ENCODE measurements at regions not wholly inside any gene's neighbourhood (a gene's known extent, or its start where the extent isn't known, plus 50 kb on each side); places are given as distances from the start of the nearest gene placed in this dataset.
"Not testable (repeated sequence)": the region's sequence is repeated elsewhere in the genome, so short reads cannot be mapped to it uniquely, and the experiment has no call there.

DNA sequence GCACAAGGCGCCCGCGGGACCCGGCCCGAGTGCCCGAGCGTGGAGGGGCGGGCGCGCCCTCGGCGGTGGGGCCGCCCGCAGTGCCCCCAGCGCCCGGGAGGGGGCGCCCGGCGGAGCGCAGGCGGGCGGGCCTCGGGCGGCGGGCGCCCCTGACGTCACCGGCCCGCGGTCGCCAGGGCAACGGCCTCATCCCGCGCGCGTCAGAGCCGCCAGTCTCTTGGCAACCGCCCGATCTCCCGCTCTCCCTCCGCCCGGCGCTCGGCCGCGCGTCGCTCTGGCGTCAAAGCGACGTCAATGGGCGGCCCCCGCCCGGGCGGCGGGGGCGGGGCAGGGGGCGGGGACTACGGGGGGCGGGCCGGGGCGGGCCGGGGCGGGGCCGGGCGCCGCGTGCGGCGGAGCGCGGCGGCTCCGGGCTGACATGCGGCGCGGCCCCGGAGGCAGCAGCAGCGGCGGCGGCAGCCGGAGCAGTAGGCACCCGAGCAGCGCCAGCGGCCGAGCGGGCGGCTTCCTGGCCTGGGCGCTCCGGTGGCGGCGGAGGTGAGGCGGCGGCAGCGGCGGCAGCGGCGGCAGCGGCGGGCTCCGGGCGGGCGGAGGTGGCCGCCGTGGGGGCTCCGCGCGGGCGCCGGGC lies 4410.6 kb upstream of the TPTE start:
- TF ChIP-seq POLR2A (IDR thresholded peaks at IDR 0.05; ENCODE audit: control extremely low read depth in 1 of 2, low read depth in 2 of 2, low read length in 2 of 2); SUZ12 (IDR thresholded peaks at IDR 0.05; ENCODE audit: low read length); EZH2 (IDR thresholded peaks at IDR 0.05; ENCODE audit: low read depth, low read length, severe bottlenecking); TEAD4 (IDR thresholded peaks at IDR 0.05; ENCODE audit: low read depth, low read length): not testable (repeated sequence)
- TF ChIP-seq, protein P1, sequence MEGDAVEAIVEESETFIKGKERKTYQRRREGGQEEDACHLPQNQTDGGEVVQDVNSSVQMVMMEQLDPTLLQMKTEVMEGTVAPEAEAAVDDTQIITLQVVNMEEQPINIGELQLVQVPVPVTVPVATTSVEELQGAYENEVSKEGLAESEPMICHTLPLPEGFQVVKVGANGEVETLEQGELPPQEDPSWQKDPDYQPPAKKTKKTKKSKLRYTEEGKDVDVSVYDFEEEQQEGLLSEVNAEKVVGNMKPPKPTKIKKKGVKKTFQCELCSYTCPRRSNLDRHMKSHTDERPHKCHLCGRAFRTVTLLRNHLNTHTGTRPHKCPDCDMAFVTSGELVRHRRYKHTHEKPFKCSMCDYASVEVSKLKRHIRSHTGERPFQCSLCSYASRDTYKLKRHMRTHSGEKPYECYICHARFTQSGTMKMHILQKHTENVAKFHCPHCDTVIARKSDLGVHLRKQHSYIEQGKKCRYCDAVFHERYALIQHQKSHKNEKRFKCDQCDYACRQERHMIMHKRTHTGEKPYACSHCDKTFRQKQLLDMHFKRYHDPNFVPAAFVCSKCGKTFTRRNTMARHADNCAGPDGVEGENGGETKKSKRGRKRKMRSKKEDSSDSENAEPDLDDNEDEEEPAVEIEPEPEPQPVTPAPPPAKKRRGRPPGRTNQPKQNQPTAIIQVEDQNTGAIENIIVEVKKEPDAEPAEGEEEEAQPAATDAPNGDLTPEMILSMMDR (IDR thresholded peaks at IDR 0.05; ENCODE audit: control extremely low read depth in 1 of 3, insufficient read depth in 1 of 3, low read depth in 1 of 3, low read length in 3 of 3), result not testable (repeated sequence)
- TF ChIP-seq, protein P2, sequence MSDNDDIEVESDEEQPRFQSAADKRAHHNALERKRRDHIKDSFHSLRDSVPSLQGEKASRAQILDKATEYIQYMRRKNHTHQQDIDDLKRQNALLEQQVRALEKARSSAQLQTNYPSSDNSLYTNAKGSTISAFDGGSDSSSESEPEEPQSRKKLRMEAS (IDR thresholded peaks at IDR 0.05), result not testable (repeated sequence)

Measured in H1 (cell line).